MM.1S (cell line): ENCODE measurements at regions not wholly inside any gene's neighbourhood (a gene's known extent, or its start where the extent isn't known, plus 50 kb on each side); places are given as distances from the start of the nearest gene placed in this dataset.

ENCODE experiments used
- DNase-seq: peaks from one replicate; pipeline ENCODE4 v3.0.0-alpha.2; 2015
- H2AFZ ChIP-seq: fragments of 300-600 bp; sonication (generic); 2 replicates; pipeline ENCODE4 v1.6.0; 2016; ENCODE audit warnings: antibody characterized with exemption, low read length
- H3F3A ChIP-seq: fragments of 300-600 bp; sonication (generic); 2 replicates; pipeline ENCODE4 v1.6.1; 2016; ENCODE audit warnings: mild to moderate bottlenecking, antibody characterized with exemption, low read length, moderate library complexity, mixed read lengths; ENCODE audit not compliant: insufficient read depth
- H3K27ac ChIP-seq: fragments of 300-600 bp; sonication (generic); 2 replicates; pipeline ENCODE4 v1.5.1; 2016; ENCODE audit warnings: mild to moderate bottlenecking, low read length
- H3K27me3 ChIP-seq: fragments of 300-600 bp; sonication (generic); replicated peaks from 2 replicates; pipeline ENCODE4 v1.6.0; 2016; ENCODE audit warnings: low read length; ENCODE audit not compliant: insufficient read depth
- H3K36me3 ChIP-seq: fragments of 300-600 bp; sonication (generic); replicated peaks from 2 replicates; pipeline ENCODE4 v1.6.1; 2016; ENCODE audit warnings: mild to moderate bottlenecking, low read length, mixed read lengths; ENCODE audit not compliant: insufficient read depth
- H3K4me1 ChIP-seq: fragments of 300-600 bp; sonication (generic); 2 replicates; pipeline ENCODE4 v1.6.1; 2016; ENCODE audit warnings: low read length, mixed read lengths
- H3K4me2 ChIP-seq: fragments of 300-600 bp; sonication (generic); 2 replicates; pipeline ENCODE4 v1.6.0; 2016; ENCODE audit warnings: low read depth, low read length
- H3K4me3 ChIP-seq: fragments of 300-600 bp; sonication (generic); 2 replicates; pipeline ENCODE4 v1.5.1; 2016; ENCODE audit warnings: low read length, mixed read lengths
- H3K79me2 ChIP-seq: fragments of 300-600 bp; sonication (generic); 2 replicates; pipeline ENCODE4 v1.6.1; 2016; ENCODE audit warnings: mixed run types, low read length, mixed read lengths
- H3K9ac ChIP-seq: fragments of 300-600 bp; sonication (generic); 2 replicates; pipeline ENCODE4 v1.6.1; 2016; ENCODE audit warnings: low read length, mixed read lengths
- H3K9me2 ChIP-seq: fragments of 300-600 bp; sonication (generic); replicated peaks from 2 replicates; pipeline ENCODE4 v1.6.1; 2016; ENCODE audit warnings: mild to moderate bottlenecking, low read length, mixed read lengths; ENCODE audit not compliant: insufficient read depth
- H3K9me3 ChIP-seq: fragments of 300-600 bp; sonication (generic); replicated peaks from 2 replicates; pipeline ENCODE4 v1.6.1; 2016; ENCODE audit warnings: mild to moderate bottlenecking, low read length, mixed read lengths; ENCODE audit not compliant: insufficient read depth
- H4K20me1 ChIP-seq: fragments of 300-600 bp; sonication (generic); 2 replicates; pipeline ENCODE4 v1.6.1; 2016; ENCODE audit warnings: mild to moderate bottlenecking, low read length, moderate library complexity, mixed read lengths; ENCODE audit not compliant: insufficient read depth
- CTCF ChIP-seq: fragments of 300-600 bp; sonication (generic); IDR thresholded peaks from 2 replicates; pipeline ENCODE4 v1.5.1; 2016; ENCODE audit warnings: antibody characterized with exemption, low read length, mixed read lengths
- EZH2 ChIP-seq: fragments of 300-600 bp; sonication (generic); optimal IDR thresholded peaks from 2 replicates; pipeline ENCODE3; 2017; ENCODE audit warnings: low read depth, mild to moderate bottlenecking, antibody characterized with exemption, low read length, mixed read lengths
- EZH2phosphoT487 ChIP-seq: fragments of 300-600 bp; sonication (generic); IDR thresholded peaks from 2 replicates; pipeline ENCODE4 v1.6.1; 2018; ENCODE audit warnings: antibody characterized with exemption, low read length

- Histone ChIP-seq H3K27me3 (no peaks in the 10 kb centered on the region), H3K9ac (no peak overlapping the region), H3K4me2 (no peak overlapping the region), H3K9me3 (no peaks in the 10 kb centered on the region), H3K4me3 (no peak overlapping the region), H3K79me2 (no peaks in the 10 kb centered on the region), H4K20me1 (no peaks in the 10 kb centered on the region), H3K4me1 (no peaks in the 10 kb centered on the region), H2AFZ (no peak overlapping the region), H3F3A (no peaks in the 10 kb centered on the region), H3K9me2 (no peaks in the 10 kb centered on the region), H3K36me3 (no peaks in the 10 kb centered on the region), H3K27ac (no peak overlapping the region)
- no peak for TF ChIP-seq EZH2phosphoT487
- no peak for TF ChIP-seq CTCF
- no peak for TF ChIP-seq EZH2
- DNase-seq = no peak
Observed at GRCh38 chrX:35617836-35618235, 180.3 kb upstream of the MAGEB16 start.

GRCh38 chrX:35622040-35622439, 176.1 kb upstream of the MAGEB16 start:
- no peak for TF ChIP-seq CTCF
- no peak for TF ChIP-seq EZH2phosphoT487
- TF ChIP-seq EZH2 = no peak
- Histone ChIP-seq H3K79me2 (no peaks in the 10 kb centered on the region), H3K36me3 (no peaks in the 10 kb centered on the region), H3K4me2 (no peak overlapping the region), H2AFZ (no peak overlapping the region), H3K4me1 (no peaks in the 10 kb centered on the region), H4K20me1 (no peaks in the 10 kb centered on the region), H3K9me3 (no peaks in the 10 kb centered on the region), H3K27me3 (no peaks in the 10 kb centered on the region), H3K27ac (no peak overlapping the region), H3K9ac (no peak overlapping the region), H3K4me3 (no peak overlapping the region), H3F3A (no peaks in the 10 kb centered on the region), H3K9me2 (no peaks in the 10 kb centered on the region)
- DNase-seq = no peak

GRCh38 chrX:35622601-35623000, 175.5 kb upstream of the MAGEB16 start:
- DNase-seq = no peak
- no peak overlapping the region for H3K4me3 ChIP-seq
- H3K9me2 ChIP-seq = no peaks in the 10 kb centered on the region
- TF ChIP-seq CTCF = no peak
- no peak for TF ChIP-seq EZH2
- TF ChIP-seq EZH2phosphoT487 = no peak
- H3K27me3 ChIP-seq = no peaks in the 10 kb centered on the region
- no peaks in the 10 kb centered on the region for H3K9me3 ChIP-seq
- no peaks in the 10 kb centered on the region for H3K79me2 ChIP-seq
- no peaks in the 10 kb centered on the region for H3K36me3 ChIP-seq
- no peak overlapping the region for H3K4me2 ChIP-seq
- no peaks in the 10 kb centered on the region for H3F3A ChIP-seq
- H3K9ac ChIP-seq = no peak overlapping the region
- no peak overlapping the region for H3K27ac ChIP-seq
- H2AFZ ChIP-seq = no peak overlapping the region
- no peaks in the 10 kb centered on the region for H4K20me1 ChIP-seq
- no peaks in the 10 kb centered on the region for H3K4me1 ChIP-seq

GRCh38 chrX:35625714-35626113, 172.4 kb upstream of the MAGEB16 start:
- Histone ChIP-seq H3K9me3 (no peaks in the 10 kb centered on the region), H3K9me2 (no peaks in the 10 kb centered on the region), H3K27me3 (no peaks in the 10 kb centered on the region), H3K79me2 (no peaks in the 10 kb centered on the region), H3K36me3 (no peaks in the 10 kb centered on the region), H4K20me1 (no peaks in the 10 kb centered on the region), H2AFZ (no peak overlapping the region), H3K9ac (no peak overlapping the region), H3K4me2 (no peak overlapping the region), H3K27ac (no peak overlapping the region), H3F3A (no peaks in the 10 kb centered on the region), H3K4me1 (no peaks in the 10 kb centered on the region), H3K4me3 (no peak overlapping the region)
- TF ChIP-seq EZH2phosphoT487 (no peak), EZH2 (no peak), CTCF (no peak)
- no peak for DNase-seq
